ENCODE measurements at regions not wholly inside any gene's neighbourhood (a gene's known extent, or its start where the extent isn't known, plus 50 kb on each side); places are given as distances from the start of the nearest gene placed in this dataset.
A peak's percentile ranks its signal among the peaks of the same experiment; 100 is the strongest.

GRCh38 chr21:43269440-43269839, 100.6 kb downstream of the CRYAA start:
- Histone ChIP-seq H3K9ac (ENCODE audit: low read length) (no peak overlapping the region), H3K4me1 (ENCODE audit: control insufficient read depth in 1 of 2, insufficient read depth in 2 of 2, low read length in 2 of 2) (no peaks in the 10 kb centered on the region), H3K36me3 (ENCODE audit: control insufficient read depth in 1 of 2, insufficient read depth in 2 of 2, low read length in 2 of 2) (no peaks in the 10 kb centered on the region), H3K9me3 (ENCODE audit: control insufficient read depth in 1 of 2, insufficient read depth in 1 of 2, low read depth in 1 of 2, low read length in 2 of 2) (no peaks in the 10 kb centered on the region), H3K27me3 (ENCODE audit: insufficient read depth, low read length) (no peaks in the 10 kb centered on the region; the same call in 1 of the 2 replicates), H4K20me1 (ENCODE audit: insufficient read depth) (no peaks in the 10 kb centered on the region), H3K9me2 (ENCODE audit: insufficient read depth) (no peaks in the 10 kb centered on the region), H3K79me2 (ENCODE audit: insufficient read depth, low read length) (no peaks in the 10 kb centered on the region), H3K4me3 (replicated peaks in 1 of 2; ENCODE audit: low read depth in 1 of 2, low read length in 2 of 2) (no peak overlapping the region), H3K4me2 (ENCODE audit: low read length) (no peak overlapping the region), H2AFZ (ENCODE audit: low read depth, low read length, poor library complexity, severe bottlenecking) (no peak overlapping the region), H3K27ac (ENCODE audit: low read depth, low read length) (no peak overlapping the region)
- ChIA-PET CTCF (no interaction called here), RAD21 (ENCODE audit: low non-redundant PET in 1 of 2, low total read pairs in 2 of 2, uncharacterized antibody in 2 of 2, unreplicated experiment in 2 of 2) (no interaction called here), POLR2A (no interaction called here)
- no TSS peak for BruUV-seq (replicated peaks)
- DNase-seq (ENCODE audit: low read depth, low spot score) (no peak), ATAC-seq (peak; percentile 85)
- intact Hi-C loops (cut with micrococcal nuclease) = no loop called here
- TF ChIP-seq CTCF (IDR thresholded peaks at IDR 0.05 in 2 of 3, conservative IDR thresholded peaks at IDR 0.05 in 1 of 3; ENCODE audit: borderline replicate concordance in 1 of 3, insufficient read depth in 1 of 3, low read depth in 2 of 3, low read length in 2 of 3) (peak; percentile 15 to 69 (median 63); a peak in 4 of 6 replicates), SP1 (IDR thresholded peaks at IDR 0.05; ENCODE audit: low read depth) (no peak)
- TF ChIP-seq, protein P1, sequence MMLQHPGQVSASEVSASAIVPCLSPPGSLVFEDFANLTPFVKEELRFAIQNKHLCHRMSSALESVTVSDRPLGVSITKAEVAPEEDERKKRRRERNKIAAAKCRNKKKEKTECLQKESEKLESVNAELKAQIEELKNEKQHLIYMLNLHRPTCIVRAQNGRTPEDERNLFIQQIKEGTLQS (IDR thresholded peaks at IDR 0.05) = no peak

- Histone ChIP-seq H3K4me3 (replicated peaks in 1 of 2; ENCODE audit: low read depth in 1 of 2, low read length in 2 of 2) (no peak overlapping the region), H2AFZ (ENCODE audit: low read depth, low read length, poor library complexity, severe bottlenecking) (no peak overlapping the region), H3K9ac (ENCODE audit: low read length) (no peak overlapping the region), H3K27me3 (ENCODE audit: insufficient read depth, low read length) (no peaks in the 10 kb centered on the region; the same call in 1 of the 2 replicates), H3K79me2 (ENCODE audit: insufficient read depth, low read length) (no peaks in the 10 kb centered on the region), H4K20me1 (ENCODE audit: insufficient read depth) (no peaks in the 10 kb centered on the region), H3K27ac (ENCODE audit: low read depth, low read length) (no peak overlapping the region), H3K9me3 (ENCODE audit: control insufficient read depth in 1 of 2, insufficient read depth in 1 of 2, low read depth in 1 of 2, low read length in 2 of 2) (no peaks in the 10 kb centered on the region), H3K4me1 (ENCODE audit: control insufficient read depth in 1 of 2, insufficient read depth in 2 of 2, low read length in 2 of 2) (no peaks in the 10 kb centered on the region), H3K36me3 (ENCODE audit: control insufficient read depth in 1 of 2, insufficient read depth in 2 of 2, low read length in 2 of 2) (no peaks in the 10 kb centered on the region), H3K4me2 (ENCODE audit: low read length) (no peak overlapping the region), H3K9me2 (ENCODE audit: insufficient read depth) (no peaks in the 10 kb centered on the region)
- DNase-seq (ENCODE audit: low read depth, low spot score) (no peak), ATAC-seq (no peak)
- ChIA-PET CTCF (no interaction called here), RAD21 (ENCODE audit: low non-redundant PET in 1 of 2, low total read pairs in 2 of 2, uncharacterized antibody in 2 of 2, unreplicated experiment in 2 of 2) (no interaction called here), POLR2A (no interaction called here)
- intact Hi-C loops (cut with micrococcal nuclease) = no loop called here
- no TSS peak for BruUV-seq (replicated peaks)
- no peak for TF ChIP-seq EZH2phosphoT487 (IDR thresholded peaks at IDR 0.05; ENCODE audit: borderline replicate concordance)
- no peak for TF ChIP-seq POLR2AphosphoS5 (IDR thresholded peaks at IDR 0.05; ENCODE audit: low read depth, low read length)
- TF ChIP-seq, protein P1 (IDR thresholded peaks at IDR 0.05) = no peak
- TF ChIP-seq ZNF274 (IDR thresholded peaks at IDR 0.05; ENCODE audit: low read depth, low read length) = no peak
- TF ChIP-seq TCF7L2 (IDR thresholded peaks at IDR 0.05; ENCODE audit: borderline replicate concordance, extremely low read depth, insufficient read depth, insufficient read length) = no peak
- no peak for TF ChIP-seq ZFX (IDR thresholded peaks at IDR 0.05)
- no peak for TF ChIP-seq JUND (IDR thresholded peaks at IDR 0.05)
- TF ChIP-seq SIN3A (IDR thresholded peaks at IDR 0.05; ENCODE audit: low read depth) = no peak
- no peak for TF ChIP-seq RAD21 (IDR thresholded peaks at IDR 0.05; ENCODE audit: low read depth)
- TF ChIP-seq POLR2A (IDR thresholded peaks at IDR 0.05; ENCODE audit: borderline replicate concordance, extremely low read depth, insufficient read depth, insufficient read length) = no peak
- TF ChIP-seq EZH2 (IDR thresholded peaks at IDR 0.05) = no peak
- no peak for TF ChIP-seq REST (IDR thresholded peaks at IDR 0.05; ENCODE audit: low read depth)
- no peak for TF ChIP-seq ELF1 (IDR thresholded peaks at IDR 0.05; ENCODE audit: borderline replicate concordance, low read depth)
- no peak for TF ChIP-seq CEBPB (IDR thresholded peaks at IDR 0.05; ENCODE audit: low read depth)
- no peak for TF ChIP-seq SRF (IDR thresholded peaks at IDR 0.05; ENCODE audit: low read depth)
These were observed 100.0 kb downstream of the CRYAA start for GRCh38 chr21:43268804-43269186.

All from HCT116 (cell line).